DOHH2 (cell line): ENCODE measurements at regions not wholly inside any gene's neighbourhood (a gene's known extent, or its start where the extent isn't known, plus 50 kb on each side); places are given as distances from the start of the nearest gene placed in this dataset.

ENCODE experiments used
- H3F3A ChIP-seq: fragments of 200-600 bp; sonication (generic), shearing (Covaris generic); 2 replicates; pipeline ENCODE4 v1.6.0; 2016; ENCODE audit warnings: antibody characterized with exemption, mild to moderate bottlenecking; ENCODE audit not compliant: control insufficient read depth, insufficient read depth
- H3K27ac ChIP-seq: fragments of 200-600 bp; sonication (generic); 2 replicates; pipeline ENCODE4 v1.5.1; 2014; ENCODE audit warnings: low read depth, mild to moderate bottlenecking, low read length, moderate library complexity
- H3K27me3 ChIP-seq: fragments of 200-600 bp; sonication (generic); 2 replicates; pipeline ENCODE4 v1.6.1; 2014; ENCODE audit warnings: mild to moderate bottlenecking, low read length, mixed read lengths; ENCODE audit not compliant: control insufficient read depth
- H3K36me3 ChIP-seq: fragments of 200-600 bp; sonication (generic); 2 replicates; pipeline ENCODE4 v1.6.1; 2014; ENCODE audit warnings: mild to moderate bottlenecking, low read length, moderate library complexity, mixed read lengths; ENCODE audit not compliant: control insufficient read depth
- H3K4me1 ChIP-seq: fragments of 200-600 bp; sonication (generic); 2 replicates; pipeline ENCODE4 v1.6.1; 2014; ENCODE audit warnings: mild to moderate bottlenecking, low read length, mixed read lengths; ENCODE audit not compliant: control insufficient read depth
- H3K4me2 ChIP-seq: fragments of 200-600 bp; sonication (generic); 2 replicates; pipeline ENCODE4 v1.6.0; 2014; ENCODE audit warnings: mild to moderate bottlenecking, low read length, moderate library complexity
- H3K4me3 ChIP-seq: fragments of 200-600 bp; sonication (generic); 2 replicates; pipeline ENCODE4 v1.5.1; 2014; ENCODE audit warnings: mild to moderate bottlenecking, low read length, mixed read lengths
- H3K79me2 ChIP-seq: fragments of 200-600 bp; sonication (generic); 2 replicates; pipeline ENCODE4 v1.6.1; 2014; ENCODE audit warnings: mild to moderate bottlenecking, low read length, mixed read lengths; ENCODE audit not compliant: control insufficient read depth
- H3K9me2 ChIP-seq: fragments of 200-600 bp; sonication (generic); replicated peaks from 2 replicates; pipeline ENCODE4 v1.6.1; 2014; ENCODE audit warnings: mild to moderate bottlenecking, low read length, mixed read lengths; ENCODE audit not compliant: control insufficient read depth
- H3K9me3 ChIP-seq: fragments of 200-600 bp; sonication (generic); 2 replicates; pipeline ENCODE4 v1.6.1; 2014; ENCODE audit warnings: antibody characterized with exemption, low read length, mixed read lengths; ENCODE audit not compliant: control insufficient read depth, insufficient read depth
- H4K20me1 ChIP-seq: fragments of 200-600 bp; sonication (generic); 2 replicates; pipeline ENCODE4 v1.6.0; 2014; ENCODE audit warnings: low read depth, mild to moderate bottlenecking, antibody characterized with exemption, low read length, moderate library complexity; ENCODE audit not compliant: control insufficient read depth, insufficient read depth
- EZH2phosphoT487 ChIP-seq: fragments of 200-600 bp; sonication (generic); IDR thresholded peaks from 2 replicates; pipeline ENCODE4 v1.6.1; 2017; ENCODE audit warnings: borderline replicate concordance, mild to moderate bottlenecking, antibody characterized with exemption, low read length, moderate library complexity, mixed read lengths
- TF ChIP-seq, protein P1 (sequence below): fragments of 200-600 bp; sonication (generic); IDR thresholded peaks from one replicate; pipeline ENCODE4 v1.5.1; 2014; ENCODE audit warnings: antibody characterized with exemption, mild to moderate bottlenecking, low read depth, low read length; ENCODE audit not compliant: poor library complexity, severe bottlenecking

DNA sequence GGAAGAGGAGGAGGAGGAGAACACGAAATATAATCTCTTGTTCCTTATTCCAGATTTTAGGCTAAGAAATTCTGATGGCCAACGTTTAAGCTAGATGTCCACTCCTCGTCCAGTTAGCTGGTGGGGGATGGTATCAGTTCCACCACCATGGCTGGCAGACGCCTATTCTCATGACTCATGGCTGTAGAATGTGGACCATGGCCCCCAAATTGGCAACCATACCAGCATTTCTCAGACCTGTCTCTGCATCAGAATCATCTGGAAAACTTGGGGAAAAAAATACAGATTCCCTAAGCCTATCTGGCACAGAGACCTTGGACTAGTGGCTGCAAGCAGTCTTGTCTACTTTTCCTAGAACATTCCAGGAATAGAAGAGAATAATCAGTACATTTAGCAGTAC lies 267.7 kb upstream of the SIX2 start:
- TF ChIP-seq EZH2phosphoT487: no peak
- TF ChIP-seq, protein P1, sequence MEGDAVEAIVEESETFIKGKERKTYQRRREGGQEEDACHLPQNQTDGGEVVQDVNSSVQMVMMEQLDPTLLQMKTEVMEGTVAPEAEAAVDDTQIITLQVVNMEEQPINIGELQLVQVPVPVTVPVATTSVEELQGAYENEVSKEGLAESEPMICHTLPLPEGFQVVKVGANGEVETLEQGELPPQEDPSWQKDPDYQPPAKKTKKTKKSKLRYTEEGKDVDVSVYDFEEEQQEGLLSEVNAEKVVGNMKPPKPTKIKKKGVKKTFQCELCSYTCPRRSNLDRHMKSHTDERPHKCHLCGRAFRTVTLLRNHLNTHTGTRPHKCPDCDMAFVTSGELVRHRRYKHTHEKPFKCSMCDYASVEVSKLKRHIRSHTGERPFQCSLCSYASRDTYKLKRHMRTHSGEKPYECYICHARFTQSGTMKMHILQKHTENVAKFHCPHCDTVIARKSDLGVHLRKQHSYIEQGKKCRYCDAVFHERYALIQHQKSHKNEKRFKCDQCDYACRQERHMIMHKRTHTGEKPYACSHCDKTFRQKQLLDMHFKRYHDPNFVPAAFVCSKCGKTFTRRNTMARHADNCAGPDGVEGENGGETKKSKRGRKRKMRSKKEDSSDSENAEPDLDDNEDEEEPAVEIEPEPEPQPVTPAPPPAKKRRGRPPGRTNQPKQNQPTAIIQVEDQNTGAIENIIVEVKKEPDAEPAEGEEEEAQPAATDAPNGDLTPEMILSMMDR: no peak
- Histone ChIP-seq H3K9me3 (no peaks in the 10 kb centered on the region), H3K4me1 (no peaks in the 10 kb centered on the region), H3K4me3 (no peak overlapping the region), H3F3A (no peaks in the 10 kb centered on the region), H3K9me2 (no peaks in the 10 kb centered on the region), H3K79me2 (no peaks in the 10 kb centered on the region), H3K27ac (no peak overlapping the region), H4K20me1 (no peaks in the 10 kb centered on the region), H3K27me3 (no peaks in the 10 kb centered on the region; the same call in 1 of the 2 replicates), H3K36me3 (no peaks in the 10 kb centered on the region), H3K4me2 (no peak overlapping the region)

GRCh38 chr2:45275806-45276205 lies 266.6 kb upstream of the SIX2 start:
- Histone ChIP-seq H3K36me3 (no peaks in the 10 kb centered on the region), H3K27me3 (no peaks in the 10 kb centered on the region; the same call in 1 of the 2 replicates), H3K79me2 (no peaks in the 10 kb centered on the region), H3K27ac (no peak overlapping the region), H3K9me2 (no peaks in the 10 kb centered on the region), H3K4me1 (no peaks in the 10 kb centered on the region), H3K4me2 (no peak overlapping the region), H3F3A (no peaks in the 10 kb centered on the region), H3K9me3 (no peaks in the 10 kb centered on the region), H4K20me1 (no peaks in the 10 kb centered on the region), H3K4me3 (no peak overlapping the region)
- TF ChIP-seq, protein P1: no peak
- no peak for TF ChIP-seq EZH2phosphoT487

- Histone ChIP-seq H3K4me1 (no peaks in the 10 kb centered on the region), H3K9me2 (no peaks in the 10 kb centered on the region), H3K79me2 (no peaks in the 10 kb centered on the region), H3K9me3 (no peaks in the 10 kb centered on the region), H3K4me2 (no peak overlapping the region), H3K36me3 (no peaks in the 10 kb centered on the region), H4K20me1 (no peaks in the 10 kb centered on the region), H3K4me3 (no peak overlapping the region), H3F3A (no peaks in the 10 kb centered on the region), H3K27me3 (no peaks in the 10 kb centered on the region; the same call in 1 of the 2 replicates), H3K27ac (no peak overlapping the region)
- TF ChIP-seq, protein P1: no peak
- no peak for TF ChIP-seq EZH2phosphoT487
Measured at GRCh38 chr2:45275242-45275805, 266.1 kb upstream of the SIX2 start.
